Ascending aorta (tissue), 2 donors: ENCODE measurements at regions not wholly inside any gene's neighbourhood (a gene's known extent, or its start where the extent isn't known, plus 50 kb on each side); places are given as distances from the start of the nearest gene placed in this dataset.

Source experiments
- DNase-seq, 2 donors: peaks; one replicate each; pipeline ENCODE4 v3.0.0-alpha.2; 2019; ENCODE audit warnings: low spot score in 2 of 2
- H3K27ac ChIP-seq, 2 donors: fragments of 200-600 bp; sonication (generic); one replicate each; pipeline ENCODE4 v1.5.1; 2016 to 2017; ENCODE audit warnings: mild to moderate bottlenecking in 1 of 2
- H3K27me3 ChIP-seq: fragments of 200-600 bp; sonication (generic); one replicate; pipeline ENCODE4 v1.5.1; 2017
- H3K36me3 ChIP-seq, 2 donors: fragments of 200-600 bp; sonication (generic); one replicate each; pipeline ENCODE4 v1.5.1; 2016
- H3K4me1 ChIP-seq, 2 donors: fragments of 200-600 bp; sonication (generic); one replicate each; pipeline ENCODE4 v1.5.1; 2016 to 2017; ENCODE audit warnings: mild to moderate bottlenecking in 1 of 2
- H3K4me3 ChIP-seq, 2 donors: fragments of 200-600 bp; sonication (generic); one replicate each; pipeline ENCODE4 v1.5.1; 2016 to 2017; ENCODE audit warnings: mild to moderate bottlenecking in 1 of 2
- H3K9me3 ChIP-seq, 2 donors: fragments of 200-600 bp; sonication (generic); one replicate each; pipeline ENCODE4 v1.5.1; 2016
- CTCF ChIP-seq, 3 experiments: fragments of 200-600 bp in 2 of 3; fragments of 450-650 bp in 1 of 3; sonication (generic) in 2 of 3; IDR thresholded peaks; one replicate each; pipeline ENCODE4 v1.5.1; 2016 to 2019; ENCODE audit warnings: antibody characterized with exemption in 3 of 3, mild to moderate bottlenecking in 1 of 3, moderate library complexity in 1 of 3
- intact Hi-C: fragments of 100-400 bp; cut with DNase I; formaldehyde crosslinking; loops from one replicate; pipeline ENCODE4 v1.15.1; 2023

GRCh38 chr7:52938455-52939133, 96.8 kb upstream of the POM121L12 start:
- no peaks in the 10 kb centered on the region for H3K27me3 ChIP-seq
- intact Hi-C loops: no loop called here
- H3K9me3 ChIP-seq: no peaks in the 10 kb centered on the region
- H3K27ac ChIP-seq: no peak overlapping the region
- DNase-seq: no peak
- H3K36me3 ChIP-seq: no peaks in the 10 kb centered on the region
- no peak overlapping the region for H3K4me3 ChIP-seq
- TF ChIP-seq CTCF (IDR thresholded peaks at IDR 0.05): no peak
- H3K4me1 ChIP-seq: no peaks in the 10 kb centered on the region

GRCh38 chr7:52936750-52937149, 98.7 kb upstream of the POM121L12 start:
- TF ChIP-seq CTCF (IDR thresholded peaks at IDR 0.05): no peak
- DNase-seq: no peak
- intact Hi-C loops: no loop called here

GRCh38 chr7:52928591-52928990, 106.8 kb upstream of the POM121L12 start:
- H3K27me3 ChIP-seq: no peaks in the 10 kb centered on the region
- H3K4me1 ChIP-seq: no peaks in the 10 kb centered on the region
- no peaks in the 10 kb centered on the region for H3K9me3 ChIP-seq
- no peak overlapping the region for H3K4me3 ChIP-seq
- TF ChIP-seq CTCF (IDR thresholded peaks at IDR 0.05): no peak
- H3K27ac ChIP-seq: no peak overlapping the region
- no peak for DNase-seq
- intact Hi-C loops: no loop called here
- no peaks in the 10 kb centered on the region for H3K36me3 ChIP-seq

More at GRCh38 chr7:52936750-52937149, 98.7 kb upstream of the POM121L12 start:
- Histone ChIP-seq H3K9me3 (no peaks in the 10 kb centered on the region), H3K36me3 (no peaks in the 10 kb centered on the region), H3K4me1 (no peaks in the 10 kb centered on the region), H3K27me3 (no peaks in the 10 kb centered on the region), H3K4me3 (no peak overlapping the region), H3K27ac (no peak overlapping the region)

GRCh38 chr7:52925332-52925731, 110.1 kb upstream of the POM121L12 start:
- Histone ChIP-seq H3K9me3 (no peaks in the 10 kb centered on the region), H3K27me3 (no peaks in the 10 kb centered on the region), H3K36me3 (no peaks in the 10 kb centered on the region), H3K4me1 (no peaks in the 10 kb centered on the region), H3K27ac (no peak overlapping the region), H3K4me3 (no peak overlapping the region)
- intact Hi-C loops: no loop called here
- TF ChIP-seq CTCF (IDR thresholded peaks at IDR 0.05): no peak
- DNase-seq: no peak

GRCh38 chr7:52920977-52921376, 114.5 kb upstream of the POM121L12 start:
- Histone ChIP-seq H3K27me3 (no peaks in the 10 kb centered on the region), H3K4me1 (no peaks in the 10 kb centered on the region), H3K36me3 (no peaks in the 10 kb centered on the region), H3K9me3 (no peaks in the 10 kb centered on the region), H3K27ac (no peak overlapping the region), H3K4me3 (no peak overlapping the region)
- intact Hi-C loops: no loop called here
- no peak for TF ChIP-seq CTCF (IDR thresholded peaks at IDR 0.05)
- DNase-seq: no peak
